Gastrocnemius medialis (tissue), 4 donors: ENCODE measurements at regions not wholly inside any gene's neighbourhood (a gene's known extent, or its start where the extent isn't known, plus 50 kb on each side); places are given as distances from the start of the nearest gene placed in this dataset.

Experiments used
- POLR2A ChIP-seq, 2 donors: fragments of 450-650 bp; IDR thresholded peaks; one replicate each; pipeline ENCODE4 v1.6.1; 2017; ENCODE audit warnings: antibody characterized with exemption in 2 of 2, mild to moderate bottlenecking in 2 of 2, moderate library complexity in 2 of 2
- TF ChIP-seq, protein P1 (sequence below), 5 experiments: fragments of 450-650 bp in 3 of 5; fragments of 200-600 bp in 2 of 5; sonication (generic) in 2 of 5; IDR thresholded peaks in 4 of 5; conservative IDR thresholded peaks in 1 of 5; 1 replicate in 4 of 5; 2 replicates in 1 of 5; pipeline ENCODE4 v1.5.1; 2016 to 2019; ENCODE audit warnings: antibody characterized with exemption in 5 of 5, mild to moderate bottlenecking in 3 of 5, moderate library complexity in 3 of 5

DNA sequence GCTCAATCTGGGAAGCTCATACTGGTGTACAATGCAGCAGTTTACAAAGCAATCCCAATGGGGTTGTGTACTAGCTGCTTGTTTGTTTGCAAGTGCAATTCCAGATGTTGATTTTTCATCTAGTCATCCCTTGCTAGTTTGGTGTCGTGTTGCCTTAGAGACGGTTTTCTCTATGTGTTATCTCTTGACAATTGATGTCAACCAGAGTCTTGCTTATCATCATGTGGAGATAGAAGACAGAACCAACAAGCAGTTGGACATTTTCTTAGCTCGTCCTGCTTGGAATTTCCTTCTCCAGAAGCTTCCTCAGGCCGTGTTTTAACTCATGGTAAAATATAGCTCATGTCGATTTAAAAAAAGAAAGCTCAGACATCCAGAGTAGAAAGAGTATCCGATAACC is 262.0 kb upstream of the KCNH8 start:
- TF ChIP-seq, protein P1, sequence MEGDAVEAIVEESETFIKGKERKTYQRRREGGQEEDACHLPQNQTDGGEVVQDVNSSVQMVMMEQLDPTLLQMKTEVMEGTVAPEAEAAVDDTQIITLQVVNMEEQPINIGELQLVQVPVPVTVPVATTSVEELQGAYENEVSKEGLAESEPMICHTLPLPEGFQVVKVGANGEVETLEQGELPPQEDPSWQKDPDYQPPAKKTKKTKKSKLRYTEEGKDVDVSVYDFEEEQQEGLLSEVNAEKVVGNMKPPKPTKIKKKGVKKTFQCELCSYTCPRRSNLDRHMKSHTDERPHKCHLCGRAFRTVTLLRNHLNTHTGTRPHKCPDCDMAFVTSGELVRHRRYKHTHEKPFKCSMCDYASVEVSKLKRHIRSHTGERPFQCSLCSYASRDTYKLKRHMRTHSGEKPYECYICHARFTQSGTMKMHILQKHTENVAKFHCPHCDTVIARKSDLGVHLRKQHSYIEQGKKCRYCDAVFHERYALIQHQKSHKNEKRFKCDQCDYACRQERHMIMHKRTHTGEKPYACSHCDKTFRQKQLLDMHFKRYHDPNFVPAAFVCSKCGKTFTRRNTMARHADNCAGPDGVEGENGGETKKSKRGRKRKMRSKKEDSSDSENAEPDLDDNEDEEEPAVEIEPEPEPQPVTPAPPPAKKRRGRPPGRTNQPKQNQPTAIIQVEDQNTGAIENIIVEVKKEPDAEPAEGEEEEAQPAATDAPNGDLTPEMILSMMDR (IDR thresholded peaks at IDR 0.05 in 4 of 5, conservative IDR thresholded peaks at IDR 0.05 in 1 of 5): no peak
- no peak for TF ChIP-seq POLR2A (IDR thresholded peaks at IDR 0.05)
